GM10266 (cell line): ENCODE measurements at regions not wholly inside any gene's neighbourhood (a gene's known extent, or its start where the extent isn't known, plus 50 kb on each side); places are given as distances from the start of the nearest gene placed in this dataset.

ENCODE experiments used
- DNase-seq: peaks from one replicate; pipeline ENCODE4 v3.0.0; 2012; ENCODE audit errors: extremely low spot score
- CTCF ChIP-seq: IDR thresholded peaks from 2 replicates; pipeline ENCODE4 v1.5.1; 2012; ENCODE audit warnings: mild to moderate bottlenecking, low read depth; ENCODE audit not compliant: control insufficient read depth, insufficient read depth; ENCODE audit errors: missing control alignments

GRCh38 chr14:87805315-87805723, 187.7 kb downstream of the GALC start:
- DNase-seq, result peak; percentile 50
- peak; percentile 58 for TF ChIP-seq CTCF

- no peak for TF ChIP-seq CTCF
- DNase-seq, result no peak
Observed at GRCh38 chr14:87800216-87800615, 192.8 kb downstream of the GALC start.

GRCh38 chr14:87799400-87799799, 193.6 kb downstream of the GALC start:
- no peak for DNase-seq
- no peak for TF ChIP-seq CTCF

- no peak for TF ChIP-seq CTCF
- DNase-seq, result no peak
Observed at GRCh38 chr14:87797001-87797400, 196.0 kb downstream of the GALC start.

GRCh38 chr14:87794561-87794960, 198.4 kb downstream of the GALC start:
- no peak for DNase-seq
- TF ChIP-seq CTCF, result no peak

GRCh38 chr14:87785897-87786296, 207.1 kb downstream of the GALC start:
- DNase-seq, result no peak
- no peak for TF ChIP-seq CTCF

- no peak for DNase-seq
- TF ChIP-seq CTCF, result no peak
Observed at GRCh38 chr14:87784386-87784785, 208.6 kb downstream of the GALC start.
